Transverse colon (tissue), 4 donors: ENCODE measurements at regions not wholly inside any gene's neighbourhood (a gene's known extent, or its start where the extent isn't known, plus 50 kb on each side); places are given as distances from the start of the nearest gene placed in this dataset.

Experiments used
- CTCF ChIP-seq, 5 experiments: fragments of 200-600 bp in 3 of 5; fragments of 450-650 bp in 2 of 5; sonication (generic) in 3 of 5; IDR thresholded peaks; 1 replicate in 2 of 5; 2 replicates in 3 of 5; pipeline ENCODE4 v1.5.1; 2016 to 2017; ENCODE audit warnings: antibody characterized with exemption in 5 of 5, inconsistent platforms in 3 of 5, mild to moderate bottlenecking in 2 of 5, moderate library complexity in 1 of 5
- EP300 ChIP-seq: sonication (generic); formaldehyde crosslinking; IDR thresholded peaks from one replicate; pipeline ENCODE4 v1.6.1; 2017; ENCODE audit warnings: antibody characterized with exemption, low read depth
- POLR2A ChIP-seq: fragments of 450-650 bp; IDR thresholded peaks from one replicate; pipeline ENCODE4 v1.6.1; 2016; ENCODE audit warnings: antibody characterized with exemption, mild to moderate bottlenecking, moderate library complexity
- POLR2AphosphoS5 ChIP-seq, 3 donors: sonication (generic); formaldehyde crosslinking; IDR thresholded peaks; one replicate each; pipeline ENCODE4 v1.6.1; 2016; ENCODE audit warnings: antibody characterized with exemption in 3 of 3

DNA sequence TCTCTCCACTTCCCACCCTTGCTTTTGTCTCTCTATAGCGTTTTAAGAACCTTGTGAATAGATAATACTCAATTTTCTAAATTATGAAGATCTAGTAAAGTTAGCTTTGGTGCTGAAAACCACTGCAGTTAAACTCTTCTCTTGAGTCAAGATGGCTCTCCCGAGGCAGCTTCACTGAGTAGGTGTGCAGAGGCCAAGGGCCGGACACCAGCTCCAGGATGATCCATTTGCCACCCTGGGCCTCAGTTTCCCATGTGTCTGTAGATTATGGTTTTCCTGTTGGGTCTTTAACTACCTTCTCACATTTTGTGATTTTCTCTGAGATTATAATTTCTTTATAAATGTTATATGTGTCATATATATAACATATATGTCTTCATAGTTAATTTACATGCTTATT lies 68.5 kb upstream of the SH3RF3 start:
- TF ChIP-seq POLR2A (no peak), CTCF (IDR thresholded peaks at IDR 0.05) (no peak), EP300 (no peak), POLR2AphosphoS5 (IDR thresholded peaks at IDR 0.05) (no peak)
